ENCODE measurements at regions not wholly inside any gene's neighbourhood (a gene's known extent, or its start where the extent isn't known, plus 50 kb on each side); places are given as distances from the start of the nearest gene placed in this dataset.

GRCh38 chr12:83665634-83666218 lies 979.0 kb downstream of the TMTC2 start:
- TF ChIP-seq CTCF (conservative IDR thresholded peaks at IDR 0.05) (no peak), ZFX (IDR thresholded peaks at IDR 0.05) (no peak)
